Endothelial cell of umbilical vein (primary cell): ENCODE measurements at regions not wholly inside any gene's neighbourhood (a gene's known extent, or its start where the extent isn't known, plus 50 kb on each side); places are given as distances from the start of the nearest gene placed in this dataset.

ENCODE experiments used
- BruUV-seq: library from RNA; stranded (reverse); fragments of 400-500 nt; replicated peaks from 2 replicates; lab custom pipeline; 2021; lab: Mats Ljungman, UMichigan
- CTCF ChIA-PET: fragments of 300-600, 350-600 bp; sonication (Branson Sonifier 250); formaldehyde crosslinking; loops from one replicate; lab custom pipeline; 2021; ENCODE audit warnings: antibody characterized with exemption, inconsistent platforms; lab: Charles Lee
- POLR2A ChIA-PET: fragments of 300-600, 350-600 bp; sonication (Branson Sonifier 250); formaldehyde crosslinking; loops from one replicate; lab custom pipeline; 2021; ENCODE audit warnings: antibody characterized with exemption, inconsistent platforms; lab: Charles Lee
- DNase-seq: peaks from one replicate; pipeline ENCODE4 v3.0.0-alpha.2; 2011; ENCODE audit warnings: low read depth, low spot score
- FAIRE-seq: peaks from 2 replicates; lab custom pipeline; 2011; peaks lifted over from hg19 to GRCh38; lab: Jason Lieb, UNC
- H2AFZ ChIP-seq: 2 replicates; pipeline ENCODE4 v1.6.0; 2012; ENCODE audit warnings: low read depth, low read length, control low read depth, inconsistent platforms
- H3K27ac ChIP-seq: 2 replicates; pipeline ENCODE4 v1.5.1; 2011; ENCODE audit warnings: low read depth, mild to moderate bottlenecking, control low read depth, low read length, moderate library complexity; ENCODE audit not compliant: insufficient read depth
- H3K27me3 ChIP-seq, 2 experiments: 2 replicates each; pipeline versions ENCODE4 v1.6.0 to v1.6.1; 2011; ENCODE audit warnings: low read length in 2 of 2, mixed read lengths in 1 of 2; ENCODE audit not compliant: control insufficient read depth in 2 of 2, insufficient read depth in 2 of 2
- H3K36me3 ChIP-seq, 2 experiments: 2 replicates in 1 of 2; 3 replicates in 1 of 2; pipeline ENCODE4 v1.5.1; 2011; ENCODE audit warnings: low read length in 2 of 2, mild to moderate bottlenecking in 1 of 2, moderate library complexity in 1 of 2; ENCODE audit not compliant: control insufficient read depth in 2 of 2, insufficient read depth in 2 of 2; ENCODE audit errors: extremely low read depth in 1 of 2
- H3K4me1 ChIP-seq: 3 replicates; pipeline ENCODE4 v1.5.1; 2011; ENCODE audit warnings: mild to moderate bottlenecking, low read length; ENCODE audit not compliant: control insufficient read depth, insufficient read depth; ENCODE audit errors: extremely low read depth
- H3K4me2 ChIP-seq: 2 replicates; pipeline ENCODE4 v1.6.1; 2011; ENCODE audit warnings: low read length, control low read depth, mixed read lengths; ENCODE audit not compliant: insufficient read depth
- H3K4me3 ChIP-seq, 3 experiments: fragments of 200-600 bp in 1 of 3; sonication (generic), shearing (Covaris generic) in 1 of 3; replicated peaks in 1 of 3; 2 replicates each; pipeline ENCODE4 v1.5.1; 2011 to 2016; ENCODE audit warnings: control low read depth in 3 of 3, low read length in 3 of 3, mild to moderate bottlenecking in 2 of 3, inconsistent platforms in 1 of 3, low read depth in 1 of 3, moderate library complexity in 1 of 3; ENCODE audit not compliant: insufficient read depth in 1 of 3
- H3K79me2 ChIP-seq: 2 replicates; pipeline ENCODE4 v1.6.0; 2012; ENCODE audit warnings: low read length, inconsistent platforms; ENCODE audit not compliant: control insufficient read depth, insufficient read depth
- H3K9ac ChIP-seq: replicated peaks from 2 replicates; pipeline ENCODE3; 2011; ENCODE audit warnings: low read length, control low read depth; ENCODE audit not compliant: insufficient read depth; ENCODE audit errors: extremely low read depth
- H3K9me1 ChIP-seq: replicated peaks from 3 replicates; pipeline ENCODE4 v1.6.0; 2011; ENCODE audit warnings: mild to moderate bottlenecking, low read length; ENCODE audit not compliant: control insufficient read depth, insufficient read depth; ENCODE audit errors: extremely low read depth
- H3K9me3 ChIP-seq: replicated peaks from 2 replicates; pipeline ENCODE4 v1.5.1; 2012; ENCODE audit warnings: low read length, inconsistent platforms; ENCODE audit not compliant: control insufficient read depth, insufficient read depth
- H4K20me1 ChIP-seq: replicated peaks from 2 replicates; pipeline ENCODE3; 2011; ENCODE audit warnings: mild to moderate bottlenecking, low read length; ENCODE audit not compliant: control insufficient read depth, insufficient read depth; ENCODE audit errors: extremely low read depth
- CTCF ChIP-seq, 2 donors: IDR thresholded peaks; 1 replicate in 1 of 2; 2 replicates in 1 of 2; pipeline ENCODE4 v1.5.1; 2011; ENCODE audit warnings: low read length in 2 of 2, mild to moderate bottlenecking in 2 of 2, moderate library complexity in 2 of 2, control low read depth in 1 of 2, inconsistent platforms in 1 of 2, low read depth in 1 of 2; ENCODE audit not compliant: insufficient read depth in 1 of 2; ENCODE audit errors: extremely low read depth in 1 of 2
- EZH2 ChIP-seq: IDR thresholded peaks from 2 replicates; pipeline ENCODE4 v1.6.1; 2012; ENCODE audit warnings: borderline replicate concordance, low read depth, mild to moderate bottlenecking, moderate library complexity, low read length, inconsistent platforms; ENCODE audit not compliant: severe bottlenecking
- FOS ChIP-seq: IDR thresholded peaks from 2 replicates; pipeline ENCODE4 v1.6.1; 2011; ENCODE audit warnings: mild to moderate bottlenecking, low read length, moderate library complexity, borderline replicate concordance; ENCODE audit not compliant: insufficient read depth
- GATA2 ChIP-seq: IDR thresholded peaks from 2 replicates; pipeline ENCODE4 v1.7.0; 2011; ENCODE audit warnings: low read depth, mild to moderate bottlenecking, moderate library complexity, mixed read lengths, low read length; ENCODE audit not compliant: insufficient read length, insufficient read depth
- JUN ChIP-seq: IDR thresholded peaks from 2 replicates; pipeline ENCODE4 v1.6.1; 2011; ENCODE audit warnings: borderline replicate concordance, low read depth; ENCODE audit not compliant: insufficient read length, insufficient read depth
- MYC ChIP-seq: IDR thresholded peaks from one replicate; pipeline ENCODE4 v1.6.1; 2011; ENCODE audit warnings: mild to moderate bottlenecking, low read depth, low read length
- POLR2A ChIP-seq: IDR thresholded peaks from 2 replicates; pipeline ENCODE4 v1.6.1; 2012; ENCODE audit warnings: low read depth, mild to moderate bottlenecking, control low read depth, low read length
- POLR2AphosphoS5 ChIP-seq: IDR thresholded peaks from 2 replicates; pipeline ENCODE4 v1.6.1; 2012; ENCODE audit warnings: low read depth, mild to moderate bottlenecking, control low read depth, low read length, moderate library complexity; ENCODE audit not compliant: insufficient read depth
- dilution Hi-C: fragments of 300-500 bp; cut with MboI; formaldehyde crosslinking; loops from one replicate; pipeline ENCODE4 v1.15.0; 2019; ENCODE audit warnings: low sequenced_read_pairs; ENCODE audit not compliant: extremely low pct_ligation_motif_present
- intact Hi-C: fragments of 100-400 bp; cut with micrococcal nuclease; formaldehyde crosslinking; loops from one replicate; pipeline ENCODE4 v1.10.0; 2022
- TF ChIP-seq, protein P1 (sequence below): IDR thresholded peaks from 2 replicates; pipeline ENCODE4 v1.6.1; 2011; ENCODE audit not compliant: insufficient read depth, insufficient read length

- no peaks in the 10 kb centered on the region for H4K20me1 ChIP-seq
- dilution Hi-C loops, result no loop called here
Observed at GRCh38 chr5:120106912-120107525, 357.1 kb upstream of the PRR16 start.

More at GRCh38 chr5:120106912-120107525, 357.1 kb upstream of the PRR16 start:
- Histone ChIP-seq H2AFZ (no peak overlapping the region), H3K9me1 (no peaks in the 10 kb centered on the region), H3K4me2 (no peak overlapping the region), H3K9me3 (no peaks in the 10 kb centered on the region), H3K27me3 (no peaks in the 10 kb centered on the region), H3K27ac (no peak overlapping the region), H3K79me2 (no peaks in the 10 kb centered on the region), H3K4me1 (no peaks in the 10 kb centered on the region), H3K36me3 (no peaks in the 10 kb centered on the region), H3K9ac (no peak overlapping the region), H3K4me3 (no peak overlapping the region)
- TF ChIP-seq POLR2AphosphoS5 (no peak), FOS (no peak), CTCF (IDR thresholded peaks at IDR 0.05; ENCODE audit: extremely low read depth in 1 of 2, insufficient read depth in 1 of 2, low read depth in 1 of 2, low read length in 2 of 2) (no peak), POLR2A (no peak), JUN (no peak), EZH2 (no peak), GATA2 (no peak), MYC (no peak)
- TF ChIP-seq, protein P1, sequence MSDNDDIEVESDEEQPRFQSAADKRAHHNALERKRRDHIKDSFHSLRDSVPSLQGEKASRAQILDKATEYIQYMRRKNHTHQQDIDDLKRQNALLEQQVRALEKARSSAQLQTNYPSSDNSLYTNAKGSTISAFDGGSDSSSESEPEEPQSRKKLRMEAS, result no peak
- FAIRE-seq (no peak), DNase-seq (no peak)
- ChIA-PET POLR2A (no interaction called here), CTCF (interaction anchor here (1.5 kb wide), 1 partner anchor 10 kb away, joined by 4 read pairs; no protein-coding TSS in a partner anchor)
- intact Hi-C loops, result no loop called here
- no TSS peak for BruUV-seq
